ENCODE measurements at regions not wholly inside any gene's neighbourhood (a gene's known extent, or its start where the extent isn't known, plus 50 kb on each side); places are given as distances from the start of the nearest gene placed in this dataset.

DNA sequence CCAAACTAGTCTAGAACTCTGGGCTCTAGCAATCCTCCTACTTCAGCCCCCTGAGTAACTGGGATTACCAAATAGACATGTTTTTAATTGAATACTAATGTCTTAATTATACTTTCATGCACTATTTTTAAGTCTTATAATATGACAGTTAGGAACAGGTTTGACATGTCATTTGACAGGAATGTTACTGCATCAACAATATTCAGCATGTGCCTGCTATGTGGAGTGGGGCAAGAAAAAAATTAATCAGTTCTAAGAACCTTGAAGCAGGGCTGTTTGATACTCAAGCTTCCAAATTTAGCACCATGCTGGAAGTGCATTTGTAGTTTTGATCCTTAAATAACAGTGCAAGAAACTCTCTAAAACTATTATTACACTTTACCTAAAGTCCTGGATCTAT, 265.3 kb downstream of the MZT1 start:
- H3K27ac ChIP-seq (replicated peaks): no peak overlapping the region
- TF ChIP-seq, protein P1, sequence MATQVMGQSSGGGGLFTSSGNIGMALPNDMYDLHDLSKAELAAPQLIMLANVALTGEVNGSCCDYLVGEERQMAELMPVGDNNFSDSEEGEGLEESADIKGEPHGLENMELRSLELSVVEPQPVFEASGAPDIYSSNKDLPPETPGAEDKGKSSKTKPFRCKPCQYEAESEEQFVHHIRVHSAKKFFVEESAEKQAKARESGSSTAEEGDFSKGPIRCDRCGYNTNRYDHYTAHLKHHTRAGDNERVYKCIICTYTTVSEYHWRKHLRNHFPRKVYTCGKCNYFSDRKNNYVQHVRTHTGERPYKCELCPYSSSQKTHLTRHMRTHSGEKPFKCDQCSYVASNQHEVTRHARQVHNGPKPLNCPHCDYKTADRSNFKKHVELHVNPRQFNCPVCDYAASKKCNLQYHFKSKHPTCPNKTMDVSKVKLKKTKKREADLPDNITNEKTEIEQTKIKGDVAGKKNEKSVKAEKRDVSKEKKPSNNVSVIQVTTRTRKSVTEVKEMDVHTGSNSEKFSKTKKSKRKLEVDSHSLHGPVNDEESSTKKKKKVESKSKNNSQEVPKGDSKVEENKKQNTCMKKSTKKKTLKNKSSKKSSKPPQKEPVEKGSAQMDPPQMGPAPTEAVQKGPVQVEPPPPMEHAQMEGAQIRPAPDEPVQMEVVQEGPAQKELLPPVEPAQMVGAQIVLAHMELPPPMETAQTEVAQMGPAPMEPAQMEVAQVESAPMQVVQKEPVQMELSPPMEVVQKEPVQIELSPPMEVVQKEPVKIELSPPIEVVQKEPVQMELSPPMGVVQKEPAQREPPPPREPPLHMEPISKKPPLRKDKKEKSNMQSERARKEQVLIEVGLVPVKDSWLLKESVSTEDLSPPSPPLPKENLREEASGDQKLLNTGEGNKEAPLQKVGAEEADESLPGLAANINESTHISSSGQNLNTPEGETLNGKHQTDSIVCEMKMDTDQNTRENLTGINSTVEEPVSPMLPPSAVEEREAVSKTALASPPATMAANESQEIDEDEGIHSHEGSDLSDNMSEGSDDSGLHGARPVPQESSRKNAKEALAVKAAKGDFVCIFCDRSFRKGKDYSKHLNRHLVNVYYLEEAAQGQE (IDR thresholded peaks at IDR 0.05; ENCODE audit: insufficient replicate concordance, low read depth): no peak
- TF ChIP-seq SPI1 (IDR thresholded peaks at IDR 0.05; ENCODE audit: borderline replicate concordance, low read depth) (no peak), GABPA (IDR thresholded peaks at IDR 0.05; ENCODE audit: low read depth) (no peak), POLR2AphosphoS5 (IDR thresholded peaks at IDR 0.05; ENCODE audit: low read depth) (no peak), CTCF (IDR thresholded peaks at IDR 0.05; ENCODE audit: insufficient read depth, low read length) (no peak)
- DNase-seq (ENCODE audit: low read depth in 1 of 2, low spot score in 1 of 2): no peak
- peaks cover 3% of the 10 kb centered on the region for H3K27me3 ChIP-seq (ENCODE audit: insufficient read depth, poor library complexity, severe bottlenecking)
- no peak overlapping the region for H3K4me3 ChIP-seq (replicated peaks; ENCODE audit: insufficient read depth, low read length)

- DNase-seq (ENCODE audit: low read depth in 1 of 2, low spot score in 1 of 2): no peak
- no peak overlapping the region for H3K4me3 ChIP-seq (replicated peaks; ENCODE audit: insufficient read depth, low read length)
- TF ChIP-seq POLR2AphosphoS5 (IDR thresholded peaks at IDR 0.05; ENCODE audit: low read depth) (no peak), GABPA (IDR thresholded peaks at IDR 0.05; ENCODE audit: low read depth) (no peak), CTCF (IDR thresholded peaks at IDR 0.05; ENCODE audit: insufficient read depth, low read length) (no peak), SPI1 (IDR thresholded peaks at IDR 0.05; ENCODE audit: borderline replicate concordance, low read depth) (no peak)
- TF ChIP-seq, protein P1 (IDR thresholded peaks at IDR 0.05; ENCODE audit: insufficient replicate concordance, low read depth): no peak
- no peak overlapping the region for H3K27ac ChIP-seq (replicated peaks)
- no peaks in the 10 kb centered on the region for H3K27me3 ChIP-seq (ENCODE audit: insufficient read depth, poor library complexity, severe bottlenecking)
Measured at GRCh38 chr13:72458701-72459100, 268.7 kb downstream of the MZT1 start.

GRCh38 chr13:72457151-72457550, 270.3 kb downstream of the MZT1 start:
- Histone ChIP-seq H3K27ac (replicated peaks) (no peak overlapping the region), H3K4me3 (replicated peaks; ENCODE audit: insufficient read depth, low read length) (no peak overlapping the region), H3K27me3 (ENCODE audit: insufficient read depth, poor library complexity, severe bottlenecking) (no peaks in the 10 kb centered on the region)
- DNase-seq (ENCODE audit: low read depth in 1 of 2, low spot score in 1 of 2): no peak
- TF ChIP-seq, protein P1 (IDR thresholded peaks at IDR 0.05; ENCODE audit: insufficient replicate concordance, low read depth): no peak
- TF ChIP-seq SPI1 (IDR thresholded peaks at IDR 0.05; ENCODE audit: borderline replicate concordance, low read depth) (no peak), CTCF (IDR thresholded peaks at IDR 0.05; ENCODE audit: insufficient read depth, low read length) (no peak), POLR2AphosphoS5 (IDR thresholded peaks at IDR 0.05; ENCODE audit: low read depth) (no peak), GABPA (IDR thresholded peaks at IDR 0.05; ENCODE audit: low read depth) (no peak)
